Breast epithelium (tissue), 4 donors: ENCODE measurements at regions not wholly inside any gene's neighbourhood (a gene's known extent, or its start where the extent isn't known, plus 50 kb on each side); places are given as distances from the start of the nearest gene placed in this dataset.

ENCODE experiments used
- DNase-seq, 2 donors: peaks; one replicate each; pipeline ENCODE4 v3.0.0-alpha.2; 2019; ENCODE audit warnings: low spot score in 2 of 2
- H3K27ac ChIP-seq, 2 donors: fragments of 200-600 bp; sonication (generic) in 1 of 2; one replicate each; pipeline ENCODE4 v1.5.1; 2016 to 2019; ENCODE audit warnings: mild to moderate bottlenecking in 1 of 2
- H3K27me3 ChIP-seq, 2 donors: fragments of 200-600 bp; sonication (generic) in 1 of 2; one replicate each; pipeline versions ENCODE4 v1.5.1 to v1.6.0; 2017 to 2019; ENCODE audit warnings: control low read depth in 1 of 2, mild to moderate bottlenecking in 1 of 2
- H3K36me3 ChIP-seq: fragments of 200-600 bp; one replicate; pipeline ENCODE4 v1.5.1; 2019
- H3K4me1 ChIP-seq, 2 donors: fragments of 200-600 bp; sonication (generic); one replicate each; pipeline ENCODE4 v1.5.1; 2016 to 2019; ENCODE audit warnings: control low read depth in 1 of 2
- H3K4me3 ChIP-seq, 3 donors: fragments of 200-600 bp; sonication (generic); 1 replicate in 2 of 3; 2 replicates in 1 of 3; pipeline ENCODE4 v1.5.1; 2016 to 2019; ENCODE audit warnings: mild to moderate bottlenecking in 3 of 3, moderate library complexity in 2 of 3
- H3K9me3 ChIP-seq, 2 donors: fragments of 200-600 bp; sonication (generic) in 1 of 2; one replicate each; pipeline ENCODE4 v1.5.1; 2016 to 2019; ENCODE audit warnings: control low read depth in 1 of 2
- POLR2A ChIP-seq: fragments of 450-650 bp; IDR thresholded peaks from one replicate; pipeline ENCODE4 v1.6.1; 2016; ENCODE audit warnings: antibody characterized with exemption, mild to moderate bottlenecking, moderate library complexity
- POLR2AphosphoS5 ChIP-seq, 3 donors: sonication (generic); formaldehyde crosslinking; IDR thresholded peaks; one replicate each; pipeline ENCODE4 v1.6.1; 2017; ENCODE audit warnings: antibody characterized with exemption in 3 of 3
- intact Hi-C: fragments of 100-400 bp; cut with DNase I; formaldehyde crosslinking; loops from one replicate; pipeline ENCODE4 v1.15.1; 2023; ENCODE audit warnings: low total_unique reads
- TF ChIP-seq, protein P1 (sequence below), 3 donors: fragments of 450-650 bp; IDR thresholded peaks; one replicate each; pipeline ENCODE4 v1.5.1; 2016 to 2017; ENCODE audit warnings: antibody characterized with exemption in 3 of 3, mild to moderate bottlenecking in 3 of 3, moderate library complexity in 3 of 3

DNA sequence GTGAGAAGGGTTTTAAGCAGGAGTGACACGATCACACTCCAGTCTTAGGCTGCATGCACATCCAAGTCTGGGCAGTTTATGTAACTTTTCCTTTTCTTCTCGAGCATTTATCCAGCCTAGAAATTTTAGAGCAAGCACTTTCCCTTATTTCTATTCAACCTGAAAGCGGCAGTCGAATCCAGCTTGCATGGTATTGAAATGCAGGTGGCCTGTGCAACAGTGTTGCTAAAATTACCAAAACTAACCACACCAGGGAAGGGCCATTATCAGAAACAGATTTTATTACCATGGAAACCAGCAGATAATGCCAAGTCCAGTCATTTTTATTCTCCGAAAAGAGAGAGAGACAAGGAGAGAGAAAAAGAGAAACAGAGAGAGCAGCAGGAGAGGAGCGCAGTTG lies 179.9 kb upstream of the ZC3H12A start:
- Histone ChIP-seq H3K27ac (no peak overlapping the region), H3K4me3 (no peak overlapping the region), H3K4me1 (no peaks in the 10 kb centered on the region), H3K27me3 (peaks cover 0 to 31% of the 10 kb centered on the region in 2 donors), H3K9me3 (no peaks in the 10 kb centered on the region), H3K36me3 (no peaks in the 10 kb centered on the region)
- TF ChIP-seq, protein P1, sequence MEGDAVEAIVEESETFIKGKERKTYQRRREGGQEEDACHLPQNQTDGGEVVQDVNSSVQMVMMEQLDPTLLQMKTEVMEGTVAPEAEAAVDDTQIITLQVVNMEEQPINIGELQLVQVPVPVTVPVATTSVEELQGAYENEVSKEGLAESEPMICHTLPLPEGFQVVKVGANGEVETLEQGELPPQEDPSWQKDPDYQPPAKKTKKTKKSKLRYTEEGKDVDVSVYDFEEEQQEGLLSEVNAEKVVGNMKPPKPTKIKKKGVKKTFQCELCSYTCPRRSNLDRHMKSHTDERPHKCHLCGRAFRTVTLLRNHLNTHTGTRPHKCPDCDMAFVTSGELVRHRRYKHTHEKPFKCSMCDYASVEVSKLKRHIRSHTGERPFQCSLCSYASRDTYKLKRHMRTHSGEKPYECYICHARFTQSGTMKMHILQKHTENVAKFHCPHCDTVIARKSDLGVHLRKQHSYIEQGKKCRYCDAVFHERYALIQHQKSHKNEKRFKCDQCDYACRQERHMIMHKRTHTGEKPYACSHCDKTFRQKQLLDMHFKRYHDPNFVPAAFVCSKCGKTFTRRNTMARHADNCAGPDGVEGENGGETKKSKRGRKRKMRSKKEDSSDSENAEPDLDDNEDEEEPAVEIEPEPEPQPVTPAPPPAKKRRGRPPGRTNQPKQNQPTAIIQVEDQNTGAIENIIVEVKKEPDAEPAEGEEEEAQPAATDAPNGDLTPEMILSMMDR (IDR thresholded peaks at IDR 0.05) = no peak
- no peak for TF ChIP-seq POLR2A
- TF ChIP-seq POLR2AphosphoS5 (IDR thresholded peaks at IDR 0.05) = no peak
- intact Hi-C loops = no loop called here
- no peak for DNase-seq

DNA sequence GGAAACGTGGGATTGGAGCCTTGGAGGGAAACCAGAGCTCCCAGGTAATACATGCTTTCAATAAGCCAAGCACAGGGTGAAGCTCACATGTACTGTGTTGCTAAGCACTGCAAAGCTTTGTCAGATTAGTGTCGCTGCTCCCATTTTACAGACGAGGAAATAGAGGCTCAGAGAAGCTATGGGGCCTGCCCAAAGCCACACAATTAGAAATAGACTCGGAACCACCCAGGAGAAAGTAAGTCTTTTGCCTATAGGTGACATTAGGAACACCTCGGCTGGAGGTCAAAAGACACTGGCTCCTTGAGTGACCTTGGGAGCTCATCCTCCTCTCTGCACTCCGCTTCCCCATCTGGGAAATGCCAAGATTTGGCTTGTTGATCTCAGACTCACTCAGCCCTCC lies 175.6 kb upstream of the ZC3H12A start:
- no peak overlapping the region for H3K4me3 ChIP-seq
- no peaks in the 10 kb centered on the region for H3K36me3 ChIP-seq
- intact Hi-C loops = no loop called here
- DNase-seq = no peak
- TF ChIP-seq, protein P1 (IDR thresholded peaks at IDR 0.05) = no peak
- TF ChIP-seq POLR2A (no peak), POLR2AphosphoS5 (IDR thresholded peaks at IDR 0.05) (no peak)
- no peaks in the 10 kb centered on the region for H3K4me1 ChIP-seq
- H3K27ac ChIP-seq = no peak overlapping the region
- no peaks in the 10 kb centered on the region for H3K9me3 ChIP-seq
- peaks cover 0 to 23% of the 10 kb centered on the region in 2 donors for H3K27me3 ChIP-seq

DNA sequence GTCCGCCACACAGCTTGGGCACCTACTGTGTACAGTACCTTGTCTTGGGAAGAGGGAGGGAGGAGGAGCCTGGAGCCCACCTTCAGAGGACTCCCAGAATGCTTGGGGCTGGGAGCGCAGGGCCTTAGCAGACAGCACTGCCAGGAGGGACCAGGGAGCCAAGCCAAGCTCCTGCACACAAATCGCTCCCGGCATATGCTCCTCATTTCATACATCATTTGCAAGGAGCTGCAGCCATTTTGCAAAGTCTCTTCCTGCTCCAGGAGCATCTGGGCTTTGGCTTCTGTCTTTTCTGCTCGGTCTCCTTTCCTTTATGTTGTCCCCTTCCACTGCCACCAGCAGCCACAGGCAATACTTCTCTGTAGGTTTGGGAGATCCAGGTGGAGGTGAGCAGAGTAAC lies 175.2 kb upstream of the ZC3H12A start:
- Histone ChIP-seq H3K4me1 (no peaks in the 10 kb centered on the region), H3K36me3 (no peaks in the 10 kb centered on the region), H3K27me3 (peaks cover 0 to 23% of the 10 kb centered on the region in 2 donors), H3K9me3 (no peaks in the 10 kb centered on the region), H3K4me3 (no peak overlapping the region), H3K27ac (no peak overlapping the region)
- no peak for DNase-seq
- intact Hi-C loops = no loop called here
- TF ChIP-seq POLR2A (no peak), POLR2AphosphoS5 (IDR thresholded peaks at IDR 0.05) (no peak)
- TF ChIP-seq, protein P1 (IDR thresholded peaks at IDR 0.05) = no peak

- H3K4me3 ChIP-seq = no peak overlapping the region
- H3K27ac ChIP-seq = no peak overlapping the region
- no peak for DNase-seq
- peaks cover 0 to 4% of the 10 kb centered on the region in 2 donors for H3K27me3 ChIP-seq
- TF ChIP-seq, protein P1 (IDR thresholded peaks at IDR 0.05) = no peak
- TF ChIP-seq POLR2AphosphoS5 (IDR thresholded peaks at IDR 0.05) (no peak), POLR2A (no peak)
- peaks cover 0 to 6% of the 10 kb centered on the region in 2 donors for H3K4me1 ChIP-seq
- no peaks in the 10 kb centered on the region for H3K9me3 ChIP-seq
- intact Hi-C loops = no loop called here
- no peaks in the 10 kb centered on the region for H3K36me3 ChIP-seq
Measured at GRCh38 chr1:37303884-37304574, 170.4 kb upstream of the ZC3H12A start.

GRCh38 chr1:37305108-37305507 lies 169.3 kb upstream of the ZC3H12A start:
- TF ChIP-seq POLR2AphosphoS5 (IDR thresholded peaks at IDR 0.05) = no peak
- H3K27ac ChIP-seq = no peak overlapping the region
- peaks cover 0 to 6% of the 10 kb centered on the region in 2 donors for H3K4me1 ChIP-seq
- intact Hi-C loops = no loop called here
- no peaks in the 10 kb centered on the region for H3K27me3 ChIP-seq
- H3K36me3 ChIP-seq = no peaks in the 10 kb centered on the region
- H3K9me3 ChIP-seq = no peaks in the 10 kb centered on the region
- no peak overlapping the region for H3K4me3 ChIP-seq
- no peak for DNase-seq
